Osteocyte (in vitro differentiated cells): ENCODE measurements at regions not wholly inside any gene's neighbourhood (a gene's known extent, or its start where the extent isn't known, plus 50 kb on each side); places are given as distances from the start of the nearest gene placed in this dataset.

Experiments used
- DNase-seq: peaks from one replicate; pipeline ENCODE4 v3.0.0; 2021; ENCODE audit warnings: mixed read lengths; ENCODE audit not compliant: unreplicated experiment; ENCODE audit errors: extremely low spot score
- H3K27ac Mint-ChIP-seq: one replicate; pipeline ENCODE4 v1.8.0; 2021; ENCODE audit warnings: mild to moderate bottlenecking, mixed read lengths; ENCODE audit not compliant: unreplicated experiment
- H3K27me3 Mint-ChIP-seq: one replicate; pipeline ENCODE4 v1.8.0; 2021; ENCODE audit warnings: mixed read lengths; ENCODE audit not compliant: unreplicated experiment
- H3K36me3 Mint-ChIP-seq: one replicate; pipeline ENCODE4 v1.8.0; 2021; ENCODE audit warnings: mixed read lengths; ENCODE audit not compliant: unreplicated experiment
- H3K4me1 Mint-ChIP-seq: one replicate; pipeline ENCODE4 v1.8.0; 2021; ENCODE audit warnings: mixed read lengths; ENCODE audit not compliant: unreplicated experiment
- H3K4me3 Mint-ChIP-seq: one replicate; pipeline ENCODE4 v1.8.0; 2021; ENCODE audit warnings: mild to moderate bottlenecking, moderate library complexity, mixed read lengths; ENCODE audit not compliant: unreplicated experiment
- H3K9me3 Mint-ChIP-seq: one replicate; pipeline ENCODE4 v1.8.0; 2021; ENCODE audit warnings: mixed read lengths; ENCODE audit not compliant: unreplicated experiment
- CTCF ChIP-seq: fragments of 200-600 bp; sonication (generic); IDR thresholded peaks from 2 replicates; pipeline ENCODE4 v1.5.0; 2021; ENCODE audit warnings: antibody characterized with exemption, mild to moderate bottlenecking, moderate library complexity

- no peaks in the 10 kb centered on the region for H3K9me3 Mint-ChIP-seq
These were observed 156.5 kb downstream of the ARL6IP6 start for GRCh38 chr2:152874955-152875354.

GRCh38 chr2:152870239-152870638 lies 151.8 kb downstream of the ARL6IP6 start:
- Mint-ChIP-seq H3K36me3 (no peaks in the 10 kb centered on the region), H3K27ac (no peak overlapping the region), H3K9me3 (no peaks in the 10 kb centered on the region), H3K27me3 (no peaks in the 10 kb centered on the region), H3K4me3 (no peak overlapping the region), H3K4me1 (no peaks in the 10 kb centered on the region)
- no peak for TF ChIP-seq CTCF
- DNase-seq, result no peak

More at GRCh38 chr2:152874955-152875354, 156.5 kb downstream of the ARL6IP6 start:
- Mint-ChIP-seq H3K27me3 (no peaks in the 10 kb centered on the region), H3K27ac (no peak overlapping the region), H3K4me1 (no peaks in the 10 kb centered on the region), H3K36me3 (no peaks in the 10 kb centered on the region), H3K4me3 (no peak overlapping the region)
- TF ChIP-seq CTCF, result no peak
- DNase-seq, result no peak

GRCh38 chr2:152867397-152867796 lies 149.0 kb downstream of the ARL6IP6 start:
- Mint-ChIP-seq H3K36me3 (no peaks in the 10 kb centered on the region), H3K27ac (no peak overlapping the region), H3K4me3 (no peak overlapping the region), H3K27me3 (no peaks in the 10 kb centered on the region), H3K9me3 (peaks cover 5% of the 10 kb centered on the region), H3K4me1 (no peaks in the 10 kb centered on the region)
- no peak for TF ChIP-seq CTCF
- DNase-seq, result no peak

GRCh38 chr2:152864601-152865149 lies 146.3 kb downstream of the ARL6IP6 start:
- Mint-ChIP-seq H3K4me3 (no peak overlapping the region), H3K27ac (no peak overlapping the region), H3K4me1 (no peaks in the 10 kb centered on the region), H3K9me3 (peaks cover 5% of the 10 kb centered on the region), H3K27me3 (no peaks in the 10 kb centered on the region), H3K36me3 (no peaks in the 10 kb centered on the region)
- no peak for DNase-seq
- TF ChIP-seq CTCF, result no peak

- DNase-seq, result no peak
- peaks cover 5% of the 10 kb centered on the region for H3K9me3 Mint-ChIP-seq
These were observed 145.4 kb downstream of the ARL6IP6 start for GRCh38 chr2:152863826-152864225.

More at GRCh38 chr2:152863826-152864225, 145.4 kb downstream of the ARL6IP6 start:
- Mint-ChIP-seq H3K4me3 (no peak overlapping the region), H3K27me3 (no peaks in the 10 kb centered on the region), H3K4me1 (no peaks in the 10 kb centered on the region), H3K27ac (no peak overlapping the region), H3K36me3 (no peaks in the 10 kb centered on the region)
- TF ChIP-seq CTCF, result no peak
